ENCODE measurements at regions not wholly inside any gene's neighbourhood (a gene's known extent, or its start where the extent isn't known, plus 50 kb on each side); places are given as distances from the start of the nearest gene placed in this dataset.

- no peak for DNase-seq (ENCODE audit: low read depth in 2 of 2, low spot score in 1 of 2)
Observed at GRCh38 chr11:80122211-80122610, 681.4 kb upstream of the TENM4 start.

DNA sequence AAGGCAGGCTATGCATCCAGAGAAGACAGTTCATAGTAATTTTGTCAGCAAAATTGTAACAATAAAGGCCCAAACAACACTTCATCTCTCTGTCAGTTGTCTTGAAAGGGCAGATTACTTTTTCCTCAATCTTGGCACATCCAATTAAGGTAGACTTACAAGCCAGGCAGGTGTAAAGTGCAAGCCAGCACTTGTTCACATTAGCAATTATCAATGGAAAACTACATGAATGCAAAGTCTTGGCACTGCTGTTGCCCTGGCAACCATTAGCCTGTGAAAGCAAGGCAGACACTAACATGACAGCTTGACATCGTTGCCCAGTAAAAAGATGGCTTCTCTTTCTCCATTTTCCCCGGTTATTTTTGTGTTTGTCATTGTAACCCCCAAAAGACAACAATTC lies 677.2 kb upstream of the TENM4 start:
- no peak for DNase-seq (ENCODE audit: low read depth in 2 of 2, low spot score in 1 of 2)

DNA sequence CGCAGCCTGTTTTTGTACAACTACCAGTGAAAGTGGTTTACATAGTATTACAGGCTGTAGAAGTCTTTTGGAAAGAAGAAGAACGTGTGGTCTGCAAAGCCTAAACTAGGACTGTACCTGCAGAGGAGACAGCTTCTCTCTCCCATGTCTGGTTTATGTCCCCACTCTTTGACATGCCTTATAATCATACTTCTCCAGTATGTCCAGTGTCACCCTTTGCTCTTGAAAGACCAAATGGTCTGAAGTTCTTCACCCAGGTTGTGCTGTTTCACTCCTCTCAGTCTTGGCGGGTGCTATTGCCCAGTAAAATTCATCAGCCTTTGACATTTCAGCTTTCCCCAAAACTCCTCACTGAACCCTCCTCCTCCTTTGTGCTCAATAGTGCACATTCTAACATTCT lies 676.0 kb upstream of the TENM4 start:
- no peak for DNase-seq (ENCODE audit: low read depth in 2 of 2, low spot score in 1 of 2)

GRCh38 chr11:80109652-80110051 lies 668.8 kb upstream of the TENM4 start:
- DNase-seq (ENCODE audit: low read depth in 2 of 2, low spot score in 1 of 2), result no peak

- DNase-seq (ENCODE audit: low read depth in 2 of 2, low spot score in 1 of 2), result no peak
Observed at GRCh38 chr11:80109031-80109430, 668.2 kb upstream of the TENM4 start.

GRCh38 chr11:80107415-80107814 lies 666.6 kb upstream of the TENM4 start:
- DNase-seq (ENCODE audit: low read depth in 2 of 2, low spot score in 1 of 2), result no peak

- no peak for DNase-seq (ENCODE audit: low read depth in 2 of 2, low spot score in 1 of 2)
Observed at GRCh38 chr11:80104191-80104590, 663.4 kb upstream of the TENM4 start.

DNA sequence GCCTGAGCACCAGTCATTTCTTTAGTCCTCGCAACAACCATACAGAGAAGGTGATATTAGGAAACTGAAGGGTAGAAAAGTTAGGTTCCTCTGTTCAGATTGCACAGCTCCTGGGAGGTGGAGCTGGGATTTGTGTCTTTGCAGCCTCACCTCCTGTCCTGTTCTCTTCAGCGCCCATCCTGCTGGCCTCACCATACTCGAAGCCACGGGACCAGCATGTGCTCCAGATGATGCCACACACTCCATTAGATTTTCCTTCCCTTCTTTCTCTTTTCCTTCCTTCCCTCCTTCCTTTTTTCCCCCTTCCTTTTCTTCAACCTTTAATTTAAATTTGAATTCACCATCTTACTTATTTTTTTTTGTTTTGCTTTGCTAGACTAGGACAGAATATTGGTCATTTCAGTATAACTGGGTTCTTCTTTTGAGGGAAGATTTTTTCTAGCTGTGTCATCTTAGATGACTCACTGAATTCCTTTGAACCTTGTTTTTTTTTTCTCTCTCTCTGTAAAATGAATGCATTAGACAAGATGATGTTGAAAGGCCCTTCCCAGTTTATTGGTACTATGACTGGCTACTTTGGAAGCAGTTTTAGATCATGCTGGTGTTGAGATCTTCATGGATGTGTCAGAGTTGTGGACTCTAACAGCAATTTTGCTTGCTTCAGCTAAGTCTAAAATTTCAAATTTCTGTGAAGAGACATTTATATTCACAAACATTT lies 662.5 kb upstream of the TENM4 start:
- DNase-seq (ENCODE audit: low read depth in 2 of 2, low spot score in 1 of 2), result no peak

- DNase-seq (ENCODE audit: low read depth in 2 of 2, low spot score in 1 of 2), result no peak
Observed at GRCh38 chr11:80097146-80097545, 656.3 kb upstream of the TENM4 start.

GRCh38 chr11:80096736-80097135 lies 655.9 kb upstream of the TENM4 start:
- no peak for DNase-seq (ENCODE audit: low read depth in 2 of 2, low spot score in 1 of 2)

DNA sequence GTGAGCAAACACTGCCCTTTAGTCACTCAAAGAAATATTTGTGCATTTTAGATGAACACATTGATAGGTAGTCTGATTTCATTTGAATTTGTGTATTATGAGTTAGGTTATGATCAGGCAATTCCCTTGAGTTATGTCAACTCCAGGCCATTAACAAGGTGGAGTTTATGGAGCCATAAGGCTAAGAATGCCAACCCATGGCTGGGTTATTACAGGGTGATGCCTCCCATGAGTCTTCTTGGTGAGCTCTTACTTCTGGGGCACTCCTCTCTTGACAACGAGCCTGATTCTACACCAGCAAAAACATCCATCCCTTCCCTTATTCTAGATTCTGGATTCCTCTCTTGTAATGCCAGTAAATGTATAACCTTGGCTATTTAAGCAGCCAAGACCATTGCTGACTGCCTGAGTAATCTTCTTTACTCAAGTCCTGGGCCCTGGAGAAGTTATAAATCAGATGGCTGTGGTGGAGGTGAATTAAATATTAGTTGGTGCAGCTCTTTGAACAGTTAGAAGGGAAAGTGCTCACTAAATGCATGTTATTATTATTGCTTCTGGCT lies 645.7 kb upstream of the TENM4 start:
- DNase-seq (ENCODE audit: low read depth in 2 of 2, low spot score in 1 of 2), result no peak

DNA sequence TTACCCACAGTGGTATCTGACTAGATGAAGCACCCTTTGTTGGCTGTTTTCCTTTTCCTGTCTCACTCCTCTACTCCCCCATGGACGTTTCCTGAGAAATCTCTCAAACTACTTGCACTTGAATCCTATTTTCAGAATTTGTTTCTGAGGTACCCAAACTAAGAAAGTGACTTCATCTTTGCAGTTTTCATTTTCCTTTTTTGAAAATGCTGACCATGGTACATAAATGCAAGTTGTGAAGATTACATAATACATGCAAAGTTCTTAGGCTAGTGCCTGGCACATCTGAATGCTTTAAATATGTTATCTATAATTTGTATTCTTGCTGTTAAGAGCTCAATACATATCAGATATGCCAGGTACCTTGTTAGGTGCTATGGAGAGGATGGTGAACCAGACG lies 644.7 kb upstream of the TENM4 start:
- no peak for DNase-seq (ENCODE audit: low read depth in 2 of 2, low spot score in 1 of 2)

DNA sequence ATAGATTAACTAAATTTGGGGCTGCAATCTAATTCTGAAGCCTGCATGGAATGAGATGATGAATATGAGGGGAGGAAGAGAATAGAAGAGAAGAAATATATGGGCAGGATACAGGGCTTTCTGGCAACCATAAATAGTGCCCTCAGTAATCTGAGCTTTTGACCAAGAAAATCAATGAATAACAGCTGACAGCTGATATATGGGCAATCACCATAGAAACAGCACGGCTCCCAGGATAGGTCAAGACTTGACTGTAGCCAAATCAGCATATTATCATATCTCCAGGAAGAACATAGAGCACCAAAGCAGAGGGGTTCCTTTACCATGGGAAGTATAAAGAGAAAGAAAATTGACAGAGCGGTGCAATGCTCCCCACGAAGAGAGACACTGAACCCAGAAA lies 643.8 kb upstream of the TENM4 start:
- DNase-seq (ENCODE audit: low read depth in 2 of 2, low spot score in 1 of 2), result no peak

- DNase-seq (ENCODE audit: low read depth in 2 of 2, low spot score in 1 of 2), result no peak
Observed at GRCh38 chr11:80083531-80083951, 642.7 kb upstream of the TENM4 start.

DNA sequence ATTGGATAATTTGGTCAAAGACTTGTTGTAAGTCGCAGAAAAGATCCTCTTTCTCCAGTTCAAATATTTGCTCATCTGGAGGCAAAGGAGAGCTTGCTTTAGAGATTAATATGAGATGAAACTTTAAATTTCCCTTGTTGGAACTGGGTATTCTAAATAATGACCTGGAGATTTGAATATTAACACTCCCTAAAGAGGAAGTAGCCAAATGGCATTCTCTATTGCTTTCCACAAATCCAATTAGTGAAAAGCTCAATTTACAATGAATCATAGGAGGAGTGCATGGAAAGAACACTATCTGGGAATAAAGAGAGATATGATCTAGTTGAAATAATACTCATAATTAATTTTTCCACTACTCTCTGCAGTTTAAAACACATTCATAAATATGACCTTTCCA lies 641.6 kb upstream of the TENM4 start:
- no peak for DNase-seq (ENCODE audit: low read depth in 2 of 2, low spot score in 1 of 2)

DNA sequence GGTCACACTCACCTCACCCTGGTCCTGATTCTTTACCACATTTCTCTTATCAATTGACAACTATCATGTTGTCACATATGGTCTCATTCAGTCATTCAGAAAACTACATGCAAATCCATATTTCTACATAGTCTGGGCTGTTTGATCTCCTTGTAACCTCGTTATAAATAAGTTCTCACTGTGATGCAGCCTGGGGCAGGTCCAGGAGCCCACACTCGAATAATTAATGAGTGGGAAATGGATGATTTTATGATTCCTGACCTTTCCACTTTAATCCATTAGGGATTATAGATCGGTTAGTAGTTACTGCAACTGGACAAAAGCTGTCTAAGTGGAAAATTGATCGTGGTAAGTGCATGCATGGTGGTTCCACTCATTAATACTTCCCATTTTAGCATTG lies 636.3 kb upstream of the TENM4 start:
- DNase-seq (ENCODE audit: low read depth in 2 of 2, low spot score in 1 of 2), result no peak

DNA sequence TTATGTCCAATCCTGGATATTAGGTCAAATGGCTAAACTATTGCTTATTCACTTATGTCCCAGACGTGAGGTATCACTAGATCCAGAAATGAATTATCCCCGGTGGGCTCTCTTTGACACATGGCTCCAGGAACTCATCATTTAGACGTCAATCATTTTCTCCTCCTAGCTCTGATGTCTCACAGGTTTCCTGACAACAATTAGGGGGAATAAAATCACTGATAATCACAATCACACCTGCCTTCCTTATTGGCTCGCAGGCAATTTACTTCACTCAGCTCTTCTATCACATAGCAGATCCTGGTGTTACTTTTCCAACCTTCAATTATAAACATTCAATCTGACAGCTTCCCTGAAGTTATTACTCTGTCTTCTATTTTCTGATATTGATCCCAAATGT lies 634.0 kb upstream of the TENM4 start:
- DNase-seq (ENCODE audit: low read depth in 2 of 2, low spot score in 1 of 2), result no peak

GRCh38 chr11:80066291-80066690 lies 625.5 kb upstream of the TENM4 start:
- no peak for DNase-seq (ENCODE audit: low read depth in 2 of 2, low spot score in 1 of 2)

DNA sequence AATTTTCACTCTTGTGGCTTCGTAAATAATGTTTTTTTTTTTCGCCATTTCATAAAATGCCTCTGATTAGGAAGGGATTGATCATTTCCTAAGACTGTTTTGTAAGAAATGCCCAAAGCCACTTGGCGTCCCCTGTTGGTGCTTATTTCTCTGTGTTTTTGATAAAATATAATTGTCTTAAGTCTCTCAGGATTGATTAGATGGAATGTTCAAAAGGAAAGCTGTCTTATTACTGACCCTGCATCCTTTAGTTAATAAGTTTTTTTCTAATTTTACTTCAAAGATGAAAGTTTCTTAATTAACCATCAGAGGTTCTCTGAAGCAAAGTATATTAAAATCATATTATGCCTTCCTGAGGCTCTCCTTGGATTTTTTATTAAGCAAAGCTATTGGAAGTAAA lies 624.3 kb upstream of the TENM4 start:
- no peak for DNase-seq (ENCODE audit: low read depth in 2 of 2, low spot score in 1 of 2)

DNA sequence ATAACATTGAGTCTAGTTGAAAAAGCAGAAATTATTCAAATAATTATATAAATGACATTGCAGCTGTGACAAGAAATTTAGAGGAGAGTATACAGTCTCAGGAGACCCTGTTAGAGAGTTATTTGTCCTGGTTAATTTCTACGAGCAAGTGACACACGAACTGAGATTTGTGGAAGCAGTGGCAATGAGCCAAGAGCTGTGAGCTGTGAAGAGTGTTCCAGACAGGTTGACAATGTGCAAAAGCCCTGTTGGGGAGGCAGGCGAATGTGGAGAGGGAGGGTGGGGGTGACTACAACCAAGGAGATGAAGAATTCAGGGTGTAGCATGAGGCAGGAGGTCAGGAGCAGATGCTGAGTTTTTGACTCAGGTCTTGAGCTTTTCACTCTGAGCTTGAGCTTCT lies 620.2 kb upstream of the TENM4 start:
- DNase-seq (ENCODE audit: low read depth in 2 of 2, low spot score in 1 of 2), result no peak

DNA sequence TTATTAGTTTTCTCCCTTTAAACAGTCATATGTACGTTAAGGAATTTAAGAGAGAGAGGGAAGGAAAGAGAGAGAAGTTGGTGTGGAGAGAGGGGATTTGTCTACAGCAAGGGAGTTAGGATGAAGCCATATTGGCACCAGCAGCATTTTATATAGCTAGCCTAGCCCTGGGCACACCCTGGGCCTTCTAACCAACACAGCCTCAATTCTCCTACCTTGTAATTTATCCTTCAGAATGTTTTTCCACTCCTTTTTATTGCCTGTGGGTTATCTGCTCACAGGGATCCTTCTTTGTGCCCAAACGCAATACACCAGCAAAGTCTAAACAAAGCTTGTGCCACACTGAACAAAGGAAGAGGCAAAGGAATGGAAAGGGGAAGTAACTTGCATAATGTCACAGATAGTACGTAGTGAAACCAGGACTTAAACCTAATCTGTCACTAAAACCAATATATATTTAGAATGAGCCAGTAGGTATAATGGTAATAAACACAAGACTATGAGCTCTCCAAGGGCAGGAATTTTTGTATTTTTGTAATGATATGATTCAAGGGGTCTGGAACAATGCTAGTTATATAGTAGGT lies 613.8 kb upstream of the TENM4 start:
- no peak for DNase-seq (ENCODE audit: low read depth in 2 of 2, low spot score in 1 of 2)

DNA sequence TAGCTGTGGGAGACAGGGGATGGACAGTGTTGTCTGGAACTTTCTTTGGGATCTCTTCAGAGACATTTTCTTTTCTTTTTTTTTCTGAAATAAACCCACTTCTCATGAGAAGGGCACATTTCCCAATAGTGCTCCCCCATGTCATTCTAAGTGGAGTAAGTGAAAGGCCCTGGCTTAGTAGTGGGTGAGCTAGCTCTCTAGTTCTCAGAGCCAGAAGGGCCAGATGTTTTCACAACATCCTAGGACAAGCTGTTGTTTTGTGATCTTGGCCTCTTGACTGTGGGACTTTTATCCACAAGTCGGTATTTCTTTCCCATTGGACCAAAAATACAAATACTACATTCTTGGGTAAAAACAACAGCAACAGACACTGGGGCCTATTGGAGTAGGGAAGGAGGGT lies 607.7 kb upstream of the TENM4 start:
- DNase-seq (ENCODE audit: low read depth in 2 of 2, low spot score in 1 of 2), result no peak
